Endothelial cell of umbilical vein (primary cell): ENCODE measurements at regions not wholly inside any gene's neighbourhood (a gene's known extent, or its start where the extent isn't known, plus 50 kb on each side); places are given as distances from the start of the nearest gene placed in this dataset.

ENCODE experiments used
- BruUV-seq: library from RNA; stranded (reverse); fragments of 400-500 nt; replicated peaks from 2 replicates; lab custom pipeline; 2021; lab: Mats Ljungman, UMichigan
- CTCF ChIA-PET: fragments of 300-600, 350-600 bp; sonication (Branson Sonifier 250); formaldehyde crosslinking; loops from one replicate; lab custom pipeline; 2021; ENCODE audit warnings: antibody characterized with exemption, inconsistent platforms; lab: Charles Lee
- POLR2A ChIA-PET: fragments of 300-600, 350-600 bp; sonication (Branson Sonifier 250); formaldehyde crosslinking; loops from one replicate; lab custom pipeline; 2021; ENCODE audit warnings: antibody characterized with exemption, inconsistent platforms; lab: Charles Lee
- DNase-seq: peaks from one replicate; pipeline ENCODE4 v3.0.0-alpha.2; 2011; ENCODE audit warnings: low read depth, low spot score
- FAIRE-seq: peaks from 2 replicates; lab custom pipeline; 2011; peaks lifted over from hg19 to GRCh38; lab: Jason Lieb, UNC
- H2AFZ ChIP-seq: 2 replicates; pipeline ENCODE4 v1.6.0; 2012; ENCODE audit warnings: low read depth, low read length, control low read depth, inconsistent platforms
- H3K27ac ChIP-seq: 2 replicates; pipeline ENCODE4 v1.5.1; 2011; ENCODE audit warnings: low read depth, mild to moderate bottlenecking, control low read depth, low read length, moderate library complexity; ENCODE audit not compliant: insufficient read depth
- H3K27me3 ChIP-seq, 2 experiments: 2 replicates each; pipeline versions ENCODE4 v1.6.0 to v1.6.1; 2011; ENCODE audit warnings: low read length in 2 of 2, mixed read lengths in 1 of 2; ENCODE audit not compliant: control insufficient read depth in 2 of 2, insufficient read depth in 2 of 2
- H3K36me3 ChIP-seq, 2 experiments: 2 replicates in 1 of 2; 3 replicates in 1 of 2; pipeline ENCODE4 v1.5.1; 2011; ENCODE audit warnings: low read length in 2 of 2, mild to moderate bottlenecking in 1 of 2, moderate library complexity in 1 of 2; ENCODE audit not compliant: control insufficient read depth in 2 of 2, insufficient read depth in 2 of 2; ENCODE audit errors: extremely low read depth in 1 of 2
- H3K4me1 ChIP-seq: 3 replicates; pipeline ENCODE4 v1.5.1; 2011; ENCODE audit warnings: mild to moderate bottlenecking, low read length; ENCODE audit not compliant: control insufficient read depth, insufficient read depth; ENCODE audit errors: extremely low read depth
- H3K4me2 ChIP-seq: 2 replicates; pipeline ENCODE4 v1.6.1; 2011; ENCODE audit warnings: low read length, control low read depth, mixed read lengths; ENCODE audit not compliant: insufficient read depth
- H3K4me3 ChIP-seq, 3 experiments: fragments of 200-600 bp in 1 of 3; sonication (generic), shearing (Covaris generic) in 1 of 3; replicated peaks in 1 of 3; 2 replicates each; pipeline ENCODE4 v1.5.1; 2011 to 2016; ENCODE audit warnings: control low read depth in 3 of 3, low read length in 3 of 3, mild to moderate bottlenecking in 2 of 3, inconsistent platforms in 1 of 3, low read depth in 1 of 3, moderate library complexity in 1 of 3; ENCODE audit not compliant: insufficient read depth in 1 of 3
- H3K79me2 ChIP-seq: 2 replicates; pipeline ENCODE4 v1.6.0; 2012; ENCODE audit warnings: low read length, inconsistent platforms; ENCODE audit not compliant: control insufficient read depth, insufficient read depth
- H3K9ac ChIP-seq: replicated peaks from 2 replicates; pipeline ENCODE3; 2011; ENCODE audit warnings: low read length, control low read depth; ENCODE audit not compliant: insufficient read depth; ENCODE audit errors: extremely low read depth
- H3K9me1 ChIP-seq: replicated peaks from 3 replicates; pipeline ENCODE4 v1.6.0; 2011; ENCODE audit warnings: mild to moderate bottlenecking, low read length; ENCODE audit not compliant: control insufficient read depth, insufficient read depth; ENCODE audit errors: extremely low read depth
- H3K9me3 ChIP-seq: replicated peaks from 2 replicates; pipeline ENCODE4 v1.5.1; 2012; ENCODE audit warnings: low read length, inconsistent platforms; ENCODE audit not compliant: control insufficient read depth, insufficient read depth
- H4K20me1 ChIP-seq: replicated peaks from 2 replicates; pipeline ENCODE3; 2011; ENCODE audit warnings: mild to moderate bottlenecking, low read length; ENCODE audit not compliant: control insufficient read depth, insufficient read depth; ENCODE audit errors: extremely low read depth
- CTCF ChIP-seq, 2 donors: IDR thresholded peaks; 1 replicate in 1 of 2; 2 replicates in 1 of 2; pipeline ENCODE4 v1.5.1; 2011; ENCODE audit warnings: low read length in 2 of 2, mild to moderate bottlenecking in 2 of 2, moderate library complexity in 2 of 2, control low read depth in 1 of 2, inconsistent platforms in 1 of 2, low read depth in 1 of 2; ENCODE audit not compliant: insufficient read depth in 1 of 2; ENCODE audit errors: extremely low read depth in 1 of 2
- EZH2 ChIP-seq: IDR thresholded peaks from 2 replicates; pipeline ENCODE4 v1.6.1; 2012; ENCODE audit warnings: borderline replicate concordance, low read depth, mild to moderate bottlenecking, moderate library complexity, low read length, inconsistent platforms; ENCODE audit not compliant: severe bottlenecking
- FOS ChIP-seq: IDR thresholded peaks from 2 replicates; pipeline ENCODE4 v1.6.1; 2011; ENCODE audit warnings: mild to moderate bottlenecking, low read length, moderate library complexity, borderline replicate concordance; ENCODE audit not compliant: insufficient read depth
- GATA2 ChIP-seq: IDR thresholded peaks from 2 replicates; pipeline ENCODE4 v1.7.0; 2011; ENCODE audit warnings: low read depth, mild to moderate bottlenecking, moderate library complexity, mixed read lengths, low read length; ENCODE audit not compliant: insufficient read length, insufficient read depth
- JUN ChIP-seq: IDR thresholded peaks from 2 replicates; pipeline ENCODE4 v1.6.1; 2011; ENCODE audit warnings: borderline replicate concordance, low read depth; ENCODE audit not compliant: insufficient read length, insufficient read depth
- MYC ChIP-seq: IDR thresholded peaks from one replicate; pipeline ENCODE4 v1.6.1; 2011; ENCODE audit warnings: mild to moderate bottlenecking, low read depth, low read length
- POLR2A ChIP-seq: IDR thresholded peaks from 2 replicates; pipeline ENCODE4 v1.6.1; 2012; ENCODE audit warnings: low read depth, mild to moderate bottlenecking, control low read depth, low read length
- POLR2AphosphoS5 ChIP-seq: IDR thresholded peaks from 2 replicates; pipeline ENCODE4 v1.6.1; 2012; ENCODE audit warnings: low read depth, mild to moderate bottlenecking, control low read depth, low read length, moderate library complexity; ENCODE audit not compliant: insufficient read depth
- dilution Hi-C: fragments of 300-500 bp; cut with MboI; formaldehyde crosslinking; loops from one replicate; pipeline ENCODE4 v1.15.0; 2019; ENCODE audit warnings: low sequenced_read_pairs; ENCODE audit not compliant: extremely low pct_ligation_motif_present
- intact Hi-C: fragments of 100-400 bp; cut with micrococcal nuclease; formaldehyde crosslinking; loops from one replicate; pipeline ENCODE4 v1.10.0; 2022
- TF ChIP-seq, protein P1 (sequence below): IDR thresholded peaks from 2 replicates; pipeline ENCODE4 v1.6.1; 2011; ENCODE audit not compliant: insufficient read depth, insufficient read length

GRCh38 chr2:37493425-37493824 is 149.0 kb downstream of the QPCT start:
- CTCF ChIA-PET, result no interaction called here
- H4K20me1 ChIP-seq, result no peaks in the 10 kb centered on the region
- no peak overlapping the region for H2AFZ ChIP-seq
- H3K79me2 ChIP-seq, result no peaks in the 10 kb centered on the region
- POLR2A ChIA-PET, result no interaction called here
- H3K9me1 ChIP-seq, result no peaks in the 10 kb centered on the region
- H3K4me1 ChIP-seq, result no peaks in the 10 kb centered on the region
- BruUV-seq, result no TSS peak
- no peak overlapping the region for H3K27ac ChIP-seq
- H3K4me2 ChIP-seq, result no peak overlapping the region
- H3K36me3 ChIP-seq, result no peaks in the 10 kb centered on the region
- DNase-seq (no peak), FAIRE-seq (no peak)
- dilution Hi-C loops (no loop called here), intact Hi-C loops (no loop called here)
- no peak overlapping the region for H3K4me3 ChIP-seq
- H3K9me3 ChIP-seq, result no peaks in the 10 kb centered on the region
- H3K9ac ChIP-seq, result no peak overlapping the region
- TF ChIP-seq, protein P1, sequence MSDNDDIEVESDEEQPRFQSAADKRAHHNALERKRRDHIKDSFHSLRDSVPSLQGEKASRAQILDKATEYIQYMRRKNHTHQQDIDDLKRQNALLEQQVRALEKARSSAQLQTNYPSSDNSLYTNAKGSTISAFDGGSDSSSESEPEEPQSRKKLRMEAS, result no peak
- TF ChIP-seq POLR2AphosphoS5 (no peak), FOS (no peak), POLR2A (no peak), JUN (no peak), EZH2 (no peak), CTCF (IDR thresholded peaks at IDR 0.05; ENCODE audit: extremely low read depth in 1 of 2, insufficient read depth in 1 of 2, low read depth in 1 of 2, low read length in 2 of 2) (no peak), MYC (no peak), GATA2 (no peak)
- H3K27me3 ChIP-seq, result no peaks in the 10 kb centered on the region
